Gastrocnemius medialis (tissue), 4 donors: ENCODE measurements at regions not wholly inside any gene's neighbourhood (a gene's known extent, or its start where the extent isn't known, plus 50 kb on each side); places are given as distances from the start of the nearest gene placed in this dataset.

Experiments
- POLR2A ChIP-seq, 2 donors: fragments of 450-650 bp; IDR thresholded peaks; one replicate each; pipeline ENCODE4 v1.6.1; 2017; ENCODE audit warnings: antibody characterized with exemption in 2 of 2, mild to moderate bottlenecking in 2 of 2, moderate library complexity in 2 of 2
- TF ChIP-seq, protein P1 (sequence below), 5 experiments: fragments of 450-650 bp in 3 of 5; fragments of 200-600 bp in 2 of 5; sonication (generic) in 2 of 5; IDR thresholded peaks in 4 of 5; conservative IDR thresholded peaks in 1 of 5; 1 replicate in 4 of 5; 2 replicates in 1 of 5; pipeline ENCODE4 v1.5.1; 2016 to 2019; ENCODE audit warnings: antibody characterized with exemption in 5 of 5, mild to moderate bottlenecking in 3 of 5, moderate library complexity in 3 of 5

DNA sequence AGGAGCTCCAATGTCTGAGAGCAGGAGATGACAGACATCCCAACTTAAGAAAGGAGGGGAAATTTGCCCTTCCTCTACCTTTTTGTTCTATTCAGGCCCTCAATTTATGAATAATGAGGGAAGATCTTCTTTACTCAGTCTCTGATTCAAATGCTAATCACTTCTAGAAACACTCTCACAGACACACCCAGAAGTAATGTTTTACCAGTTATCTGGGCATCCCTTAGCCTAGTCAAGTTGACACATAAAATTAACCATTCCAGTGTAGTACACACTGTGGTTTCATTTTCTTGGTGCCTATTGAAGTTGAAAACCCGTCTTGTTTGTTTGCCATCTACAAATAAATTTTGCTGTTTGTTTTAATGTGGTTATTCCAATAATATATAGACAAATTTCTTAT lies 167.6 kb downstream of the PCSK1 start:
- no peak for TF ChIP-seq POLR2A (IDR thresholded peaks at IDR 0.05)
- TF ChIP-seq, protein P1, sequence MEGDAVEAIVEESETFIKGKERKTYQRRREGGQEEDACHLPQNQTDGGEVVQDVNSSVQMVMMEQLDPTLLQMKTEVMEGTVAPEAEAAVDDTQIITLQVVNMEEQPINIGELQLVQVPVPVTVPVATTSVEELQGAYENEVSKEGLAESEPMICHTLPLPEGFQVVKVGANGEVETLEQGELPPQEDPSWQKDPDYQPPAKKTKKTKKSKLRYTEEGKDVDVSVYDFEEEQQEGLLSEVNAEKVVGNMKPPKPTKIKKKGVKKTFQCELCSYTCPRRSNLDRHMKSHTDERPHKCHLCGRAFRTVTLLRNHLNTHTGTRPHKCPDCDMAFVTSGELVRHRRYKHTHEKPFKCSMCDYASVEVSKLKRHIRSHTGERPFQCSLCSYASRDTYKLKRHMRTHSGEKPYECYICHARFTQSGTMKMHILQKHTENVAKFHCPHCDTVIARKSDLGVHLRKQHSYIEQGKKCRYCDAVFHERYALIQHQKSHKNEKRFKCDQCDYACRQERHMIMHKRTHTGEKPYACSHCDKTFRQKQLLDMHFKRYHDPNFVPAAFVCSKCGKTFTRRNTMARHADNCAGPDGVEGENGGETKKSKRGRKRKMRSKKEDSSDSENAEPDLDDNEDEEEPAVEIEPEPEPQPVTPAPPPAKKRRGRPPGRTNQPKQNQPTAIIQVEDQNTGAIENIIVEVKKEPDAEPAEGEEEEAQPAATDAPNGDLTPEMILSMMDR (IDR thresholded peaks at IDR 0.05 in 4 of 5, conservative IDR thresholded peaks at IDR 0.05 in 1 of 5) = no peak
